Osteoblast (primary cell): ENCODE measurements at regions not wholly inside any gene's neighbourhood (a gene's known extent, or its start where the extent isn't known, plus 50 kb on each side); places are given as distances from the start of the nearest gene placed in this dataset.

Experiments
- DNase-seq: peaks from one replicate; pipeline ENCODE4 v3.0.0; 2011; ENCODE audit warnings: low spot score, mixed read lengths; ENCODE audit not compliant: insufficient read length; ENCODE audit errors: missing footprints
- H2AFZ ChIP-seq: 2 replicates; pipeline ENCODE4 v1.6.0; 2011; ENCODE audit warnings: mild to moderate bottlenecking, low read length
- H3K27ac ChIP-seq: 2 replicates; pipeline ENCODE4 v1.5.1; 2011; ENCODE audit warnings: mild to moderate bottlenecking, low read depth, low read length, moderate library complexity
- H3K27me3 ChIP-seq: 2 replicates; pipeline ENCODE4 v1.6.0; 2012; ENCODE audit warnings: mild to moderate bottlenecking, control low read depth, inconsistent platforms, low read length, moderate library complexity; ENCODE audit not compliant: insufficient read depth
- H3K36me3 ChIP-seq: 2 replicates; pipeline ENCODE4 v1.5.1; 2011; ENCODE audit warnings: mild to moderate bottlenecking, low read length, control low read depth, moderate library complexity; ENCODE audit not compliant: insufficient read depth
- H3K4me1 ChIP-seq: 2 replicates; pipeline ENCODE4 v1.5.1; 2011; ENCODE audit warnings: mild to moderate bottlenecking, low read length, control low read depth, moderate library complexity; ENCODE audit not compliant: insufficient read depth
- H3K4me2 ChIP-seq: 2 replicates; pipeline ENCODE4 v1.6.0; 2011; ENCODE audit warnings: mild to moderate bottlenecking, low read length; ENCODE audit not compliant: insufficient read depth
- H3K4me3 ChIP-seq: fragments of 200-600 bp; sonication (generic); 3 replicates; pipeline ENCODE4 v1.5.1; 2012; ENCODE audit warnings: mild to moderate bottlenecking, low read length, inconsistent platforms; ENCODE audit not compliant: insufficient read depth
- H3K79me2 ChIP-seq: 2 replicates; pipeline ENCODE4 v1.6.0; 2012; ENCODE audit warnings: mild to moderate bottlenecking, low read length, control low read depth, inconsistent platforms; ENCODE audit not compliant: insufficient read depth
- H3K9me3 ChIP-seq: 2 replicates; pipeline ENCODE4 v1.5.1; 2011; ENCODE audit warnings: low read depth, low read length, control low read depth
- H4K20me1 ChIP-seq: 2 replicates; pipeline ENCODE4 v1.6.0; 2012; ENCODE audit warnings: mild to moderate bottlenecking, low read length, control low read depth; ENCODE audit not compliant: insufficient read depth
- CTCF ChIP-seq: IDR thresholded peaks from 2 replicates; pipeline ENCODE4 v1.5.1; 2011; ENCODE audit warnings: mild to moderate bottlenecking, low read depth, low read length, moderate library complexity; ENCODE audit errors: extremely low read depth

- Histone ChIP-seq H3K27ac (no peak overlapping the region), H3K79me2 (no peaks in the 10 kb centered on the region), H3K27me3 (no peaks in the 10 kb centered on the region), H4K20me1 (no peaks in the 10 kb centered on the region), H3K4me1 (no peaks in the 10 kb centered on the region), H3K9me3 (no peaks in the 10 kb centered on the region), H2AFZ (no peak overlapping the region), H3K4me3 (no peak overlapping the region), H3K36me3 (no peaks in the 10 kb centered on the region), H3K4me2 (no peak overlapping the region)
- no peak for DNase-seq
- TF ChIP-seq CTCF: no peak
Measured at GRCh38 chr2:147198651-147199171, 646.1 kb upstream of the ACVR2A start.

- no peak overlapping the region for H2AFZ ChIP-seq
Measured at GRCh38 chr2:147197754-147198483, 646.9 kb upstream of the ACVR2A start.

GRCh38 chr2:147182260-147182659, 662.6 kb upstream of the ACVR2A start:
- no peak overlapping the region for H3K27ac ChIP-seq
- no peaks in the 10 kb centered on the region for H3K27me3 ChIP-seq
- no peaks in the 10 kb centered on the region for H3K4me1 ChIP-seq
- TF ChIP-seq CTCF: no peak
- H2AFZ ChIP-seq: no peak overlapping the region
- no peaks in the 10 kb centered on the region for H3K36me3 ChIP-seq
- H3K4me3 ChIP-seq: no peak overlapping the region
- H3K4me2 ChIP-seq: no peak overlapping the region
- no peaks in the 10 kb centered on the region for H3K79me2 ChIP-seq
- no peak for DNase-seq
- no peaks in the 10 kb centered on the region for H3K9me3 ChIP-seq
- no peaks in the 10 kb centered on the region for H4K20me1 ChIP-seq

More at GRCh38 chr2:147197754-147198483, 646.9 kb upstream of the ACVR2A start:
- Histone ChIP-seq H3K9me3 (no peaks in the 10 kb centered on the region), H3K27ac (no peak overlapping the region), H3K4me3 (no peak overlapping the region), H4K20me1 (no peaks in the 10 kb centered on the region), H3K36me3 (no peaks in the 10 kb centered on the region), H3K4me2 (no peak overlapping the region), H3K4me1 (no peaks in the 10 kb centered on the region), H3K79me2 (no peaks in the 10 kb centered on the region), H3K27me3 (no peaks in the 10 kb centered on the region)
- DNase-seq: peak; percentile 25
- TF ChIP-seq CTCF: no peak

GRCh38 chr2:147181351-147182029, 663.3 kb upstream of the ACVR2A start:
- Histone ChIP-seq H3K4me1 (no peaks in the 10 kb centered on the region), H3K4me3 (no peak overlapping the region), H4K20me1 (no peaks in the 10 kb centered on the region), H3K27ac (no peak overlapping the region), H3K4me2 (no peak overlapping the region), H2AFZ (no peak overlapping the region), H3K79me2 (no peaks in the 10 kb centered on the region), H3K36me3 (no peaks in the 10 kb centered on the region), H3K27me3 (no peaks in the 10 kb centered on the region), H3K9me3 (no peaks in the 10 kb centered on the region)
- TF ChIP-seq CTCF: no peak
- DNase-seq: no peak
